Muscle layer of duodenum (tissue), 2 donors: ENCODE measurements at regions not wholly inside any gene's neighbourhood (a gene's known extent, or its start where the extent isn't known, plus 50 kb on each side); places are given as distances from the start of the nearest gene placed in this dataset.

Experiments used
- H3K27ac ChIP-seq: one replicate; pipeline ENCODE4 v1.7.0; 2013; ENCODE audit warnings: mild to moderate bottlenecking, low read length
- H3K27me3 ChIP-seq: one replicate; pipeline ENCODE4 v1.7.0; 2013; ENCODE audit warnings: low read depth, mild to moderate bottlenecking, control low read depth, low read length
- H3K36me3 ChIP-seq, 2 donors: one replicate each; pipeline ENCODE4 v1.7.0; 2013; ENCODE audit warnings: low read length in 2 of 2, control low read depth in 1 of 2, mild to moderate bottlenecking in 1 of 2; ENCODE audit not compliant: insufficient read depth in 2 of 2, control insufficient read depth in 1 of 2
- H3K4me1 ChIP-seq, 2 donors: one replicate each; pipeline ENCODE4 v1.7.0; 2013; ENCODE audit warnings: low read length in 2 of 2, mild to moderate bottlenecking in 2 of 2, control low read depth in 1 of 2, moderate library complexity in 1 of 2; ENCODE audit not compliant: insufficient read depth in 2 of 2, control insufficient read depth in 1 of 2
- H3K4me3 ChIP-seq, 2 donors: one replicate each; pipeline ENCODE4 v1.7.0; 2013; ENCODE audit warnings: low read length in 2 of 2, low read depth in 1 of 2, mild to moderate bottlenecking in 1 of 2
- H3K9me3 ChIP-seq, 2 donors: one replicate each; pipeline ENCODE4 v1.7.0; 2013; ENCODE audit warnings: low read length in 2 of 2, control low read depth in 1 of 2, mild to moderate bottlenecking in 1 of 2; ENCODE audit not compliant: control insufficient read depth in 1 of 2
- donor health status: healthy.

DNA sequence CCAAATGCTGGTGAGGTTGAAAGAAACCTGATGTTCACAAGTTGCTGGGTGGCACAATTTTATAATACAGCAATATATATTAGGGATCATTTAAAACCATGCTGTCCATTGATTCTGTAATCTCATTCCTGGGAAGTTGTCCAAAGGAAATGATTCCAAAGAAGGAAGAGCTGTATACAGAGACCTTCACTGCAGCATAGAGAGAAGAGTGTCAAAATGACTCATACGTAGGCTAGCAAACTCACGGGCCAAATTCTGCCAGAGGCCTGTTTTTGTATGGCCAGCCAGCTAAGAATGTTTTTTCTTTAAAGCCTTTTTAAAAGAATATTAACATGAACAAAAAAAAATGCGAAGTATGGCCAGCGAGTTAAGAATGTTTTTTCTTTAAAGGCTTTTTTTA lies 69.2 kb upstream of the MED13L start:
- no peaks in the 10 kb centered on the region for H3K27me3 ChIP-seq
- peaks cover 4 to 9% of the 10 kb centered on the region in 2 donors for H3K4me1 ChIP-seq
- no peak overlapping the region for H3K4me3 ChIP-seq
- no peaks in the 10 kb centered on the region for H3K9me3 ChIP-seq
- no peak overlapping the region for H3K27ac ChIP-seq
- H3K36me3 ChIP-seq = no peaks in the 10 kb centered on the region

DNA sequence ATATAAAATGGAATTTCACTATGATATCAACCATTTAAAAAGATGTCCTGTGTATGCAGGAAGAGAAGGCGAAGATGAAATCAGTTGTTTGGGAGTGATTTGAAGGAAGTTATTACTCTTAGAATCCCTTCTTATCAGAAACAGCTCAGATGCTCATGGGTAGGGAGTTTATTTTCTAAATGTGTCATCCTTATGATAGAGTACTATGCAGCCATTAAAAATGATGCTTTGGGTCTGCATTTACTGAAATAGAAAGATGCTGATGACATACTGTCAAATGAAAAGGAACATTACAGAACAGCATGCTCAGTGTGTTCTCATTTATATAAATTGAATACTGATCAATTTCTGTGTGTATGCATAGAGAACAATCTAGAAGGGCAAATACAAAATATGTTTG lies 69.8 kb upstream of the MED13L start:
- no peaks in the 10 kb centered on the region for H3K36me3 ChIP-seq
- H3K4me1 ChIP-seq = peaks cover 4 to 9% of the 10 kb centered on the region in 2 donors
- H3K27me3 ChIP-seq = no peaks in the 10 kb centered on the region
- no peak overlapping the region for H3K27ac ChIP-seq
- H3K4me3 ChIP-seq = no peak overlapping the region
- H3K9me3 ChIP-seq = no peaks in the 10 kb centered on the region

DNA sequence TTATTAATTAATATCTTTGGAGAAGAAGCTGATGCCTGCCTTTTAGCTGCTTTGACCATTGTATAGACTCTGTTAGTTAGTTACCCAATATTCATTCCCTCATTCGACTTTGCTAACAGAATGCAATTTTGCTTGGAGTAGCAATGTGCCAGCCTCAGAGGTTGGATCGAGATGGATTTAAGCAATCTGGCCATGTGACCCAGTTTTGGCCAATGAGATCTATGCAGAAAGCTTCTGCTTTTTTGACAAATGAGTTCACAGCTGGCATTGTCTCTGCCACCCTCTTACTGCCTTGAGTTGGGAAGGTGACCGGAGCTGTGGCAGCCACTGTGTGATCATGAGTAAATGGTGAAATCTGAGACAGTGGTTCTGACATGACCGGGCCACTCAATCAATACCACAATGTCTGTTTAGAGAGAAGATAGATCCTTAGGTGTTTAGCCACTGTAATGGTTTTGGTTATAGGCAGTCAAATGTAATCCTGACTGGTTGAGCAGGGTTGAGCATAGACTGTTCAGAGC lies 74.9 kb upstream of the MED13L start:
- no peak overlapping the region for H3K27ac ChIP-seq
- H3K36me3 ChIP-seq = no peaks in the 10 kb centered on the region
- H3K4me1 ChIP-seq = no peaks in the 10 kb centered on the region
- H3K27me3 ChIP-seq = no peaks in the 10 kb centered on the region
- H3K4me3 ChIP-seq = no peak overlapping the region
- H3K9me3 ChIP-seq = no peaks in the 10 kb centered on the region

DNA sequence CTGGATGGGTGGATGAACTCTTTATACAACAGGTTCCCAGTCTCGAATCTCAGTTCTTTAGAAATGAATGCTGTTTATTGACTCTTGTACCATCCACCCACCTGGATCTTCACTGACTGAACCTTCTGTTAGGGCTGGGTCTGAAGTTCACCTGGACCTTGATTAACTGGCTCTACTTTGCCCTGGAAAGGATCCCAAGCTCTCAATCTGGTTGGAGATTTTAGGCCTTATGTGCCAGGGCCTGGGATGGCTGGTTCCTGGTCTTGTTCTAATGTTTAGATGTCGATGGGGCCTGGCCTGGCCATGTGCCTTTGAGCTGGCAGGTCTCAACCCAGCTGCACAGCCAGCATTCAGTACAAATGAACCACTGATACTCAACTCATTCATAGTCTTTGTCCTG lies 76.5 kb upstream of the MED13L start:
- no peak overlapping the region for H3K27ac ChIP-seq
- no peaks in the 10 kb centered on the region for H3K27me3 ChIP-seq
- no peaks in the 10 kb centered on the region for H3K36me3 ChIP-seq
- H3K4me3 ChIP-seq = no peak overlapping the region
- peaks cover 5 to 6% of the 10 kb centered on the region in 2 donors for H3K4me1 ChIP-seq
- no peaks in the 10 kb centered on the region for H3K9me3 ChIP-seq

DNA sequence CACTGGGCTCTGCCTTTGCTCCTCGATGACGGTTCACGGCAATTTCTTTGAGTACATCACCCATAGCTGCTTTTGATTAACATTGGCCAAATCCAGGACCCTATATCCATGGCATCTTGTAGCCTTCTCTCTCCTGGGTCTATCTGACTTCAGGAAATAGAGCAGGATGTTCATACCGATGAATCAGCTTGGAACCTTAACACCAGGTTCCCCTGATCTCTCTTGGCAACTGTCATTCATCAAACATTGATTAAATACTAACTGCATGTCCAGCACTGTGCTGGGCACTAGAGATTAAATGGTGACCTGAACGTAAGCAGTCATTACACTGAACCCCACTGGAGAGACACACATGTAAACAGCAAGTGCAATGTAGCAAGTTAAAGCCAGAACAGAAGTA lies 77.0 kb upstream of the MED13L start:
- Histone ChIP-seq H3K4me1 (peaks cover 6 to 9% of the 10 kb centered on the region in 2 donors), H3K9me3 (no peaks in the 10 kb centered on the region), H3K27ac (no peak overlapping the region), H3K27me3 (no peaks in the 10 kb centered on the region), H3K4me3 (no peak overlapping the region), H3K36me3 (no peaks in the 10 kb centered on the region)

DNA sequence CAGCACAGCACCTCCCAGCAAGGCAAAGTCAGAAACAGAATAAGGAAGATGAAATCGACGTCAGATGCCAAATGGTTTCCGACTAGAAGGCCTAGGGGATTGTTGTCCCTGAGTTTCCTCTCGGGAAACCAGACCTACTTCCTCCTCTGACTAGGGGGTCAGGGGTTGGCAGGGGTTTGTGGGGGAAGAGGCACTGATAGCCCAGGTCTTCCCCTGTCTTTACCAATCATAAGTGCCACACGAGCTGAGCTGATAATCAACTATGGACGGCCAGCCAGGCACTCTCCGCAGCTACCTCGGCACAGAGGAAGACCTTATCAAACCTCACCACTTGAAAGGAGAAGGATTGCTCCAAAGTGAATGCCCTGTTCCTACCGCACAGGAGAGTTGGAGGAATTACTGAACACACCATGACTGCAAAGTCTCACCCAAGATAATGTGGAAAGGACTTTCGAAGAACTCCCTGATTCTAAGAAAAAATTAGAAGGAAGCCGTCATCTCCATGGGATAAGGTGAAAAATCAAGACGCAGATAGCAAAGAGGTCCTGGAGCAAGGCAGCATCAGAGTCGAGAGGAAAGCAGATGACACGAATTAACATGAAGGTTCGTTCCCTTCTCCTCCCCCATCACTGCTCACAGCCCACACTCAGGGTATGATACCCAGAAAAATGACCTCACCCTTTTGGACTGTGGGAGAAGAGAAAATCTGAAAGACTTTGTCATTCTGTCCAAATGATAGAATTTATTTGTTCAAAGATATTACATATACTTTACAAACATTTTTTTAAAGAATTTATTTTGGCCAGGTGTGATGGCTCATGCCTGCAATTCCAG lies 77.7 kb upstream of the MED13L start:
- Histone ChIP-seq H3K27ac (no peak overlapping the region), H3K36me3 (no peaks in the 10 kb centered on the region), H3K27me3 (no peaks in the 10 kb centered on the region), H3K9me3 (no peaks in the 10 kb centered on the region), H3K4me1 (peaks cover 6 to 12% of the 10 kb centered on the region in 2 donors), H3K4me3 (no peak overlapping the region)

DNA sequence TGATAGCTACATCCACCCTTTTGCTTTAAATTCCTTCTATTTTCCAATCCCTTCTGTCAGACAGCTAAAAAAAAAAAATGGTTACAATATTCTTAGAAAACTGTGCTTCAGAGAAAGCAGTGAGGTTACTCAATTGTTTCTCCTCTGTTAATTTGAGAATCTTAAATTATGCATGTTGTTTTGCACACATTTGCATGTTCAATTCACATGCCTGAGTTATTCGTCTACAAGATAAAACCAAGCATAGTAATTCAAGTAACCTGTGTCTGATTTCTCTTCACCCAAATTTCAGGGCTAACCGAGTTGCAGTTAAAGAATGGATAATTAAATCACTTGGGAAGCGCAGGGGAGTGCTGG lies 81.0 kb upstream of the MED13L start:
- Histone ChIP-seq H3K36me3 (no peaks in the 10 kb centered on the region), H3K4me3 (peak overlapping the region in 1 of 2 donors; percentile 28)

DNA sequence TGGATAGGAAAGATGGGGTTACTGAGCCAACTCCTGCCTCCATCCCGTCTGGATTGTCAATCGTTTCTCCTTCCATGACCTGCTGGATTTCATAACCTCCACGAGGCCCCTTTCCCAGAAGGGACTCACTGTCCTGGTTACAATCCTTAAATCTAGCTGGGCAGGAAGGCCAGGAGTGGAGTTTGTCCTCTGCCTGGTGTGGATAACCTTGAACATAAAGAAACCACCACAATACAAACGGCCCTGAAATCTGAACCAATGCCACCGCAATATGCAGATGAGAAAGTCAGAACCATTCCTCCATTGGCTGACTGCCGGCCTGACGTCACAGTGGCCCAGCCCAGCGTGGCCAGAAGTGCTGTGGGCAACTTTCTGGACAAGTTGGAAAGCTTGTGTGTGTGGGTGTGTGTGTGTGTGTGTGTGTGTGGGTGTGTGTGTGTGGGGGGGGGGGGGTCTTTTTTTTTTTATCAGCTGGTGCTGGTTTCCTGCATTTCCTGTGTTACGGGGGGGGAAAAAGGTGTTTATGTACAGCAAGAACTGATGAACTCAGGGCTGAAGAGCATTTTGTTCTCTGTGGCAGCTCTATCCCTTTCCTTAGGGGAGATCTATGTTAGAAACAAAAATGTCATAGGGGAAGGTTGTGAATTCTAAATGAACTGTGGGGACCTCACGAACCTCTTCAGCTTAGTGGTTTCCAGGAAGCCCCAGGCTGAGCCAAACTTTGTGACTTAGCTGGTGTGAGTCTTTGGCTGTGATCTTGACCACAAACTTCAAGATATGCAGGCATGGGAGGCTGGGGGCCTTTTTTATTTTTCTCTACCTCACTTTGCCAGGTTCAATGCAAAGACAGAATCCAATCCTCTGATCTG lies 81.6 kb upstream of the MED13L start:
- Histone ChIP-seq H3K4me3 (peak overlapping the region in 1 of 2 donors; percentile 28), H3K36me3 (no peaks in the 10 kb centered on the region), H3K27ac (peak overlapping the region; percentile 78), H3K9me3 (no peaks in the 10 kb centered on the region), H3K27me3 (no peaks in the 10 kb centered on the region), H3K4me1 (peaks cover 6 to 12% of the 10 kb centered on the region in 2 donors)

More for the DNA sequence above, 81.0 kb upstream of the MED13L start:
- Histone ChIP-seq H3K27ac (peak overlapping the region; percentile 78), H3K9me3 (no peaks in the 10 kb centered on the region), H3K27me3 (no peaks in the 10 kb centered on the region), H3K4me1 (peaks cover 6 to 12% of the 10 kb centered on the region in 2 donors)

DNA sequence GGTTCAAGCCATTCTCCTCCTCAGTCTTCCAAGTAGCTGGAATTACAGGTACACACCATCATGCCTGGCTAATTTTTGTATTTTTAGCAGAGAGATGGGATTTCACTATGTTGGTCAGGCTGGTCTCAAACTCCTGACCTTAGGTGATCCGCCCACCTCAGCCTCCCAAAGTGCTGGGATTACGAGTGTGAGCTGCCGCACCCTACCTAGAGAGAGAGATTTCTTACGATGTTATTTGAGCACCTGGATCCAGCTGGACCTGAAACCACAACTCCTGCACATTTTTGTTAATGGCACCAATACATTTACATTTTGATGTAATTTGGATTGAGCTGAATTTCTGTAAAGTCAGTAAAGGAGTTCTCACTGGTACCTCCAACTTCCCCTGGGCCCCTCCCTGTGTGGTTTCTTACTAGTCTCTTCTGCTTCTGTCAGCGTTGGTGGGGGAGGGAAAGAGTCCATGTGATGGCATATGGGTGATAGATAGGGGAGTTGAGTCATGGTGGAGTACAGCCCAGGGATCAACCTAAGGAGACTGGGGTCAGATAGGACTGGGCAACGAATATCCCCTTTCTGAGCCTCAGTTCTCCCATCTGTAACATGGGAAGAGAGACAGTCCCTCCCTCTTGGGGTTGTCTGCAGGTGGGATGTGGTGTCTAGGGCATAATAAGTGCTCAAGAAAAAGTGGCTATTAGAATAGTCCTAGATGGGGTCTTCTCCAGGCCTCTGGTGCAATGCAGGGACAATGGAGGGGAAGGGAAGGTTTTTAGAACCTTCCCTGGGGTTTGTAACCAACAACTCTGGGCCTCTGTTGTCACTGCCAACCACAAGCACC lies 83.3 kb upstream of the MED13L start:
- no peak overlapping the region for H3K27ac ChIP-seq
- no peaks in the 10 kb centered on the region for H3K9me3 ChIP-seq
- H3K4me3 ChIP-seq = no peak overlapping the region
- H3K4me1 ChIP-seq = peaks cover 6 to 12% of the 10 kb centered on the region in 2 donors
- H3K27me3 ChIP-seq = no peaks in the 10 kb centered on the region
- no peaks in the 10 kb centered on the region for H3K36me3 ChIP-seq

DNA sequence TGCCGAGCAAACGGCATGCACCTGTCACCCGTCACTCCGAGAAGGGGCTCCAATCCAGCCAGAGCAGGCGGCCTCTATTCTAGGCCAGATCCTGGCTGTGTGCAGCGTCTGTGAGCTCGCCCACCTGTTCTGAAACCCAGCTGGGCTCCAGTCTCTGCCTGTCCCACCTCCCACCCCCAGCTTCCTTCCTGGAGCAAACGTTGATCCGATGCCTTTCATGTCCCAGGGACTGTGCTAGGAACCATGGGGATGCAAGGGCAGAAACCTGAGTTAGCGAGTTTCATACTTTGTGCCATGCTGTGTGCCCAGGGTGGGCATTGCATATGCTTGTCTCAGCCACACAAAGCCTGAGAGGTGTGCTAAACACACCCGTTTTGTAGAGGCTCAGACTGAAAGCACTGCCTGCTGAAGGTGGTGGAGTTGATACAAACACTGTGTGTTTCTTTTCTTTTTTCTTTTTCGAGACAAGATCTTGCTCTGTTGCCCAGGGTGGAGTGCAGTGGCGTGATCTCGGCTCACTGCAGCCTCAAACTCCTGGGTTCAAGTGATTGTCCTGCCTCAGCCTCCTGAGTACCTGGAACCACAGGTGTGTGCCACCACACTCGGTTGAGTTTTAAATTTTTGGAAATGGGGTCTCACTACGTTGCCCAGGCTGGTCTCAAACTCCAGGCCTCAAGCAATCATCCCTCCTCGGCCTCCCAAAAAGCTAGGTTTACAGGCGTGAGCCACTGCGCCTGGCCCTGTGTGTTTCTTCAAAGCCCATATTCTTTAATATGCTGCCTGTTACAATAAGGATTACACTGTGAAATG lies 84.1 kb upstream of the MED13L start:
- Histone ChIP-seq H3K4me1 (peaks cover 6 to 12% of the 10 kb centered on the region in 2 donors), H3K9me3 (no peaks in the 10 kb centered on the region), H3K27ac (no peak overlapping the region), H3K4me3 (no peak overlapping the region), H3K36me3 (no peaks in the 10 kb centered on the region), H3K27me3 (no peaks in the 10 kb centered on the region)
